OCI-LY1 (cell line): ENCODE measurements at regions not wholly inside any gene's neighbourhood (a gene's known extent, or its start where the extent isn't known, plus 50 kb on each side); places are given as distances from the start of the nearest gene placed in this dataset.

Experiments used
- EZH2 ChIP-seq: fragments of 200-600 bp; sonication (generic), shearing (Covaris generic); IDR thresholded peaks from 2 replicates; pipeline ENCODE4 v1.8.0; 2017; ENCODE audit warnings: borderline replicate concordance, mixed run types, mild to moderate bottlenecking, antibody characterized with exemption, low read length, moderate library complexity, mixed read lengths
- TF ChIP-seq, protein P1 (sequence below): fragments of 200-600 bp; sonication (generic), shearing (Covaris generic); IDR thresholded peaks from 2 replicates; pipeline ENCODE4 v1.5.1; 2017; ENCODE audit warnings: mild to moderate bottlenecking, antibody characterized with exemption, low read length, moderate library complexity, mixed read lengths

DNA sequence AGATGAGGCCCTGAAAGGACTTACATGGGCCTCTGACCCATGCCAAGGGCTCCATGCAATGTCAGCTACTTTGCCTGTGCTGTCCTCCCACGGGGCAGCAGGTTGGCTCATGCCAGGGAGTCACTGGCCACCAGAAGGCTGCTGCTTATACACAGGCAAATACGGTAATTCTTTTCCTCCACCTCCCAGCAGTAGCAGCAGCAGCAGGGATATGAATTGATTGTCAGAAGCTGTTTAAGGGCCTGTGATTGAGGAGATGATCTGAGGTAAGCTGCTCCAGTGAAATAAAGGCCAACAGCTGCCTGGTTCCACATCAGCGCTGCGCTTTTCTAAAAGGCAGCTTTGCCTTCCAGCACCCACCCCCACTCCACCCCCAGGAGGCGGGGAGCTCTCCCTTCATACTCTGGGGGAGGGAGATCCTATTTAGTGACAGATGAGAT lies 250.5 kb downstream of the SHQ1 start:
- TF ChIP-seq, protein P1, sequence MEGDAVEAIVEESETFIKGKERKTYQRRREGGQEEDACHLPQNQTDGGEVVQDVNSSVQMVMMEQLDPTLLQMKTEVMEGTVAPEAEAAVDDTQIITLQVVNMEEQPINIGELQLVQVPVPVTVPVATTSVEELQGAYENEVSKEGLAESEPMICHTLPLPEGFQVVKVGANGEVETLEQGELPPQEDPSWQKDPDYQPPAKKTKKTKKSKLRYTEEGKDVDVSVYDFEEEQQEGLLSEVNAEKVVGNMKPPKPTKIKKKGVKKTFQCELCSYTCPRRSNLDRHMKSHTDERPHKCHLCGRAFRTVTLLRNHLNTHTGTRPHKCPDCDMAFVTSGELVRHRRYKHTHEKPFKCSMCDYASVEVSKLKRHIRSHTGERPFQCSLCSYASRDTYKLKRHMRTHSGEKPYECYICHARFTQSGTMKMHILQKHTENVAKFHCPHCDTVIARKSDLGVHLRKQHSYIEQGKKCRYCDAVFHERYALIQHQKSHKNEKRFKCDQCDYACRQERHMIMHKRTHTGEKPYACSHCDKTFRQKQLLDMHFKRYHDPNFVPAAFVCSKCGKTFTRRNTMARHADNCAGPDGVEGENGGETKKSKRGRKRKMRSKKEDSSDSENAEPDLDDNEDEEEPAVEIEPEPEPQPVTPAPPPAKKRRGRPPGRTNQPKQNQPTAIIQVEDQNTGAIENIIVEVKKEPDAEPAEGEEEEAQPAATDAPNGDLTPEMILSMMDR = no peak
- TF ChIP-seq EZH2 = no peak
